Hepatocyte (in vitro differentiated cells): ENCODE measurements at regions not wholly inside any gene's neighbourhood (a gene's known extent, or its start where the extent isn't known, plus 50 kb on each side); places are given as distances from the start of the nearest gene placed in this dataset.

Experiments used
- EZH2 ChIP-seq: fragments of 200-600 bp; sonication (generic); IDR thresholded peaks from 2 replicates; pipeline ENCODE4 v1.6.1; 2016; ENCODE audit warnings: antibody characterized with exemption, mild to moderate bottlenecking, borderline replicate concordance
- EZH2phosphoT487 ChIP-seq: fragments of 200-600 bp; sonication (generic); IDR thresholded peaks from one replicate; pipeline ENCODE4 v1.6.1; 2018; ENCODE audit warnings: antibody characterized with exemption, mild to moderate bottlenecking, low read depth, moderate library complexity; ENCODE audit not compliant: unreplicated experiment, severe bottlenecking
- TF ChIP-seq, protein P1 (sequence below): fragments of 200-600 bp; sonication (generic); IDR thresholded peaks from 2 replicates; pipeline ENCODE4 v1.5.1; 2016; ENCODE audit warnings: antibody characterized with exemption, mild to moderate bottlenecking; ENCODE audit not compliant: poor library complexity

DNA sequence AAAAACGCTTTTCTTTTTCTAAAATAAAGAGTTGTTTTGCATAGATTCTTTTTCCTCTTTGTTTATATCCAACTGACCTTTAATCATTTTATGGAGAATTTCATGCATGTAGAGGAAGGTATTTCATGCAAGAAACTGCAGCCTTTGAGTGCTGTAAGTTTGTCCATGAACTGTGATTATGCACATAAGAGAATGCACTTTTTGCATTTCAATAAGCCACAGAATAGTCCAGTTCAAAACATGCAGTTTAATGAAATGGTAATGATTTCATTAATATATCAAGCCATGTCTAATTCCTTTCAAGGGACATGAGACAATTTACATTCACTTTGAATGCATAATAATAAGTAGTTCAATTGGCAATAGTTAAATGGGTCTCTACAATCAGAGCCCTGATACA is 386.3 kb downstream of the LRATD1 start:
- TF ChIP-seq, protein P1, sequence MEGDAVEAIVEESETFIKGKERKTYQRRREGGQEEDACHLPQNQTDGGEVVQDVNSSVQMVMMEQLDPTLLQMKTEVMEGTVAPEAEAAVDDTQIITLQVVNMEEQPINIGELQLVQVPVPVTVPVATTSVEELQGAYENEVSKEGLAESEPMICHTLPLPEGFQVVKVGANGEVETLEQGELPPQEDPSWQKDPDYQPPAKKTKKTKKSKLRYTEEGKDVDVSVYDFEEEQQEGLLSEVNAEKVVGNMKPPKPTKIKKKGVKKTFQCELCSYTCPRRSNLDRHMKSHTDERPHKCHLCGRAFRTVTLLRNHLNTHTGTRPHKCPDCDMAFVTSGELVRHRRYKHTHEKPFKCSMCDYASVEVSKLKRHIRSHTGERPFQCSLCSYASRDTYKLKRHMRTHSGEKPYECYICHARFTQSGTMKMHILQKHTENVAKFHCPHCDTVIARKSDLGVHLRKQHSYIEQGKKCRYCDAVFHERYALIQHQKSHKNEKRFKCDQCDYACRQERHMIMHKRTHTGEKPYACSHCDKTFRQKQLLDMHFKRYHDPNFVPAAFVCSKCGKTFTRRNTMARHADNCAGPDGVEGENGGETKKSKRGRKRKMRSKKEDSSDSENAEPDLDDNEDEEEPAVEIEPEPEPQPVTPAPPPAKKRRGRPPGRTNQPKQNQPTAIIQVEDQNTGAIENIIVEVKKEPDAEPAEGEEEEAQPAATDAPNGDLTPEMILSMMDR, result no peak
- TF ChIP-seq EZH2 (no peak), EZH2phosphoT487 (no peak)
